ENCODE measurements at regions not wholly inside any gene's neighbourhood (a gene's known extent, or its start where the extent isn't known, plus 50 kb on each side); places are given as distances from the start of the nearest gene placed in this dataset.

DNA sequence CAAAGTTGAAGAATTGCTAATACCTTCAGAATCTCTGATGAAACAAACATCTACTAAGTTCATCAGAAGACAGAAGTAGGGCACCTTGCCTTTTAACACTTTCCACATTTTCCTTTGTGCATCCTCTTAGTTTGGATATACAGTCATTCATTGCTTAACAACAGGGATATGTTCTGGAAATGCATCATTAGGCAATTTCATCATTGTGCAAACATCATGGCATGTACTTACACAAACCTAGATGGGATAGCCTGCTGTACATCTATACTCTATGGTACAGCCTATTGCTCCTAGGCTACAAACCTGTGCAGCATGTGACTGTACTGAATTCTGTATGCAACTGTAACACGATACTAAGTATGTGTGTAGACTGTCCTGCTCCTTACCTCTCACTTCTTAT, 169.8 kb downstream of the SUCLA2 start:
- ATAC-seq (no peak), DNase-seq (ENCODE audit: low spot score) (no peak)

GRCh38 chr13:47829690-47830089, 171.4 kb downstream of the SUCLA2 start:
- ATAC-seq (no peak), DNase-seq (ENCODE audit: low spot score) (no peak)

- DNase-seq (ENCODE audit: low spot score) (no peak), ATAC-seq (peak; percentile 17)
Observed at GRCh38 chr13:47826471-47826870, 174.6 kb downstream of the SUCLA2 start.

GRCh38 chr13:47822036-47822435, 179.0 kb downstream of the SUCLA2 start:
- no peak for ATAC-seq

GRCh38 chr13:47816831-47817230, 184.2 kb downstream of the SUCLA2 start:
- no peak for ATAC-seq
- DNase-seq (ENCODE audit: low spot score) = no peak

More at GRCh38 chr13:47822036-47822435, 179.0 kb downstream of the SUCLA2 start:
- no peak for DNase-seq (ENCODE audit: low spot score)

- ATAC-seq = no peak
- DNase-seq (ENCODE audit: low spot score) = no peak
Observed at GRCh38 chr13:47813718-47814117, 187.4 kb downstream of the SUCLA2 start.

- DNase-seq (ENCODE audit: low spot score) (no peak), ATAC-seq (no peak)
Observed at GRCh38 chr13:47809411-47809810, 191.7 kb downstream of the SUCLA2 start.

DNA sequence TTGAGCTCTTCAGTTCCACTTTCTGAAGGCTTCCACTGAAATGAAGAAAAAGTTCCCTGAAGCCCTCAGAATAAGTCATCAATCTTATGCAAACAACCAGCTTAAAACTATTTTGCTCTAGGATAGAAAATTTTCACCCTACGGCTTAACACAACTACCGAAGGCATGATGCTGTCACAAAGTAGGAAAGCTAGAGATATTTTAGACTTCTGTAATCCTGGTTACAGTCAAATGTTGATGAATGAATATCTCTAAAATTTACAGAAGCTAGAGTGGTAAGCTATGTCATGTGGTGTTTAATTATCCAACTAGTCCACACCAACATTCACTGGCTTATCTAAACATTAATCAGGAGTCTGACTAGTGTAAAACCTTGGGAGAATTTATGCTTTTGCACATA, 197.9 kb downstream of the SUCLA2 start:
- DNase-seq (ENCODE audit: low spot score) (no peak), ATAC-seq (no peak)

- ATAC-seq (no peak), DNase-seq (ENCODE audit: low spot score) (no peak)
Observed at GRCh38 chr13:47801555-47801954, 199.5 kb downstream of the SUCLA2 start.

DNA sequence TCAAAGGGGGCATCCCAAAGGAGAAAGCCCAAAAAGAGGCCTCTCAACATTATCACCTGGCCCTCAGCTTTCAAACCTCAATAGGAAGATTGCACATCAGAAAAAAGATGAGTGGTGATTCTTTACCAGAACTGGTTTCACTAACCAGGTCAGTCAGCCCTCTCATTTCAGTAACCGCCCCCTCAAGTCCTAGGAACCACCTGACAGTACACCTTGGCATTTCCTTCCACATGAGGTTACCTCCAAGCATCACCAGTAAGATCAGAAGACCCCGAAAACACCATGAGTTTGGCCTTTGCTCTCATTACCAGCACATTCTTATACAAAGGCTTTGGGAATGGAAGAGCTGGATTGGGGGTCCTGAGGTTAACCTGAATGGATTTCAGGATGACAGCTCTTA, 200.5 kb downstream of the SUCLA2 start:
- no peak for ATAC-seq
- DNase-seq (ENCODE audit: low spot score) = no peak

- no peak for DNase-seq (ENCODE audit: low spot score)
Observed at GRCh38 chr13:47798906-47799305, 202.2 kb downstream of the SUCLA2 start.

DNA sequence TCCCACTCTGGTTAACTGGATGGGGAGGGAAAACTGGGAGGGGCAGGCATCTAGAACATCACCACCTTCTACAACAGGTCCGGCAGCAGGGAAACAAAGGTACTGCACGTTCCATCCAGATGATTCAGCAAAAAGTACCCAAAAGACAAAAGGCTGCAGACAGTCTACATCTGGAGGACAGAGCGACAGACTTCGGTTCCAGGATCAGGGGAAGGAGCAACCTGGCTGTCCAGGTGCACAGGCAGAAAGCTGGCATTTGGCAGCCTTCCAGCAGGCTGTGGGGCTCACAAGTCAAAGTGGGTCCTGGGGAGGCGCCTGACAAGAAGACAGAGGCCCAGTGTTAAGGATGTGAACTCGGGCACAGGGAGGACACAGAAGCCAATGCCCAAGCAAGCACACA, 202.9 kb downstream of the SUCLA2 start:
- DNase-seq (ENCODE audit: low spot score) = no peak

More at GRCh38 chr13:47798906-47799305, 202.2 kb downstream of the SUCLA2 start:
- ATAC-seq = peak; percentile 44

GRCh38 chr13:47796816-47797215, 204.3 kb downstream of the SUCLA2 start:
- DNase-seq (ENCODE audit: low spot score) (no peak), ATAC-seq (no peak)

More for the DNA sequence above, 202.9 kb downstream of the SUCLA2 start:
- no peak for ATAC-seq

DNA sequence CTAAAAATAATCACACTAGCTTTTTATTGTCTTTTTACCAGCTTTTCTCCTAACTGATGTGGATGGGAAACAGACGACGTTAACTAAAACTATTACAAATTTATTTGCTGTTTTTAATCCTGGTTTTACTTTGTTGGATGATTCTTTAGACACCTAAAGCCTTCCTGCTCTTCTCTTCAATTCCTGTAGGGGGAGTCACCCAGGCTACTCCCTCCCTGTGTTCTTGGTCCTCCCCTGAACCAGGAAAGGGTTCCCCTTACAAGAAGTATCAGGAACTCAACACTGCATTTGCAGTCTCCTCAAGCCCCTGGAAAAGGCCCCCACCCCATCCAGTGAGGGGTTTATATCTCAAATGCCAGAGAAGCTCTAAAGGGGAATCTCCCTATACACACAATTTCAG, 206.1 kb downstream of the SUCLA2 start:
- ATAC-seq = no peak
- no peak for DNase-seq (ENCODE audit: low spot score)

- DNase-seq (ENCODE audit: low spot score) (no peak), ATAC-seq (no peak)
Observed at GRCh38 chr13:47790755-47791154, 210.3 kb downstream of the SUCLA2 start.

DNA sequence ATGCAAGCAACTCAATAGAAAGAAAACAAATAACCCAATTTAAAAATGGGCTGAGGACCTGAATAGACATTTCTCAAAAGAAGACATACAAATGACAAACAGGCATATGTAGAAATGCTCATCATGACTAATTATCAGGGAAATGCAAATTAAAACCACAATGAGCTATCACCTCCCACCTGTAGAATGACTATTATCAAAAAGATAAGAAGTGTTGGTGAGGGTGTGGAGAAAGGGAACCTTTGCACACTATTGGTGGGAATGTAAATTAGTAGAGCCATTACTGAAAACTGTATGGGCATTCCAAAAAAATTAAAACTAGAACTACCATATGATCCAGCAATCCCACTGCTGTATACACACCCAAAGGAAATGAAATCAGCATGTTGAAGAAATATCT, 212.2 kb downstream of the SUCLA2 start:
- no peak for DNase-seq (ENCODE audit: low spot score)
- no peak for ATAC-seq

DNA sequence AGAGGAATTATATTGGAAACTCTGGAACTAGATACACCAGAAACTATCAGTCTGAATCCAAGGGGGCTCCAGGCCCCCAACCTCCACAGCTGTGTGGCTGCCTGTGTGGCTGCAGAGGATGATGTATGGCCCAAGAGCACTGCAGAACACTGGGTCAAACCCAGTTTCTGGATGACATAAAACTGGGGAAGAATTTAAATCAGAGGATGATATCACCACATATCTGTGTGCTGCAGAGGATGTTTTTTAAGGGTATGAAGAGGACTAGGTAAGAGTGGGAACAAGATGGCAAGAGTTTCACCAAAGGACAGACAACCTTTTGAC, 226.4 kb downstream of the SUCLA2 start:
- ATAC-seq (no peak), DNase-seq (ENCODE audit: low spot score) (no peak)

DNA sequence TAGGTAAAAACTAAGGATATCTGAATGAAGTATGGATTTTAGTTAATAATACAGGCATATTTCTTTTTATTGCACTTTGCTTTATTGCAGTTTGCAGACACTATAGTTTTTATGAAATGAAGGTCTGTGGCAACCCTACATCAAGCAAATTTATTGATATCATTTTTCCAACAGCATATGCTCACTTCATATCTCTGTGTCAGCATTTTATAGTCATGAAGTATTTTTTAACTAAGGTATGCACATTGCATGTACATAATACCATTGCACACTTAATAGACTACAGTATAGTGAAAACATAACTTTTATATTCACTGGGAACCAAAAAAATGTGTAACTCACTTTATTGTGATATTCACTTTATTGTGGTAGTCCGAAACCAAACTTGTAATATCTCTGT, 236.3 kb downstream of the SUCLA2 start:
- no peak for DNase-seq (ENCODE audit: low spot score)
- no peak for ATAC-seq

DNA sequence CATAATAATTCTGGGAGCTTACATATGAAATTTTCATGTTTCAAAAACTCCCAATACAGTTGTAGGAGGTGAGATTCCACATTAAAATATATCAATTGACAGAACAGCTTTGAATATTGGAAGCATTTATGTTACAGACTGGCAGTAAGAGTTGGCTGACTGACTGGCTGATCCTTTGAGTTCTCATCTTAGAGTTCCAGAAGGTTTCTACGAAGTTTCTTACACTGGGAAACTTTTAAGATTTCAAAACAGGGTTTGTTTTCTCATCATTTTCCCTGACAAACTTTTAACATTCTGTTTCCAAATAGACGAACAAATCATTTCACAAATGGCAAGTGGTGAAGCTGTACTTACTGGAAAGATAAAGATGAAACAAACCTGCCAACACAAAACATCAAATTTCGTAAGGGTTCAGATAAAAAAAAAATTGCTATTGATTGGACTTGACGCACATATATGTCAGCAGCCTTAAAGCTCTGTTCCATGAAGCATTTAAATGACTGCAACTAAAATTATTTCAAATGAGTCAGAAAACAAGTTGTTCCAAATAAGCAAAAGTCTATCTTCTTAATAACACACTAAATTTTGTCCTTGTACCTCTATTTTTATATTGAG, 243.5 kb downstream of the SUCLA2 start:
- no peak for ATAC-seq

GRCh38 chr13:47747901-47748300, 253.2 kb downstream of the SUCLA2 start:
- DNase-seq (ENCODE audit: low spot score) (no peak), ATAC-seq (no peak)

More for the DNA sequence above, 243.5 kb downstream of the SUCLA2 start:
- no peak for DNase-seq (ENCODE audit: low spot score)

DNA sequence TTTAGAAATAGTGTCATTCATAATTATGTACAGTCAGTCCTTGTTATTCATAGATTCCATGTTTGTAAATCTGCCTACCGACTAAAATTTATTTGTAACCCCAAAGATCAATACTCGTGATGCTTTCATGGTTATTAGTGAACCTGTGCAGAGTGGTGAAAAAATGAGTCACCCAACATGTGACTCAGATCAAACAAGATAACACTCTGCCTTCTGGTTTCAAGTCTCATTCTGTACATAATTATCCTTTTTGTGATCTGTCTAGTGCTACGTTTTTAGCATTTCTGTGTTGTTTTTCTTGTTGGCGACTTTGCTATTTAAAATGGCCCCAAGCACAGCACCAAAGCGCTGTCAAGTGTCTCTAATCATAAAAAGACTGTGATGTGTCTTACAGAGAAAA, 274.7 kb downstream of the SUCLA2 start:
- no peak for ATAC-seq

GRCh38 chr13:47723898-47724297, 277.2 kb downstream of the SUCLA2 start:
- DNase-seq (ENCODE audit: low spot score) = no peak
- ATAC-seq = no peak

More for the DNA sequence above, 274.7 kb downstream of the SUCLA2 start:
- DNase-seq (ENCODE audit: low spot score) = no peak

DNA sequence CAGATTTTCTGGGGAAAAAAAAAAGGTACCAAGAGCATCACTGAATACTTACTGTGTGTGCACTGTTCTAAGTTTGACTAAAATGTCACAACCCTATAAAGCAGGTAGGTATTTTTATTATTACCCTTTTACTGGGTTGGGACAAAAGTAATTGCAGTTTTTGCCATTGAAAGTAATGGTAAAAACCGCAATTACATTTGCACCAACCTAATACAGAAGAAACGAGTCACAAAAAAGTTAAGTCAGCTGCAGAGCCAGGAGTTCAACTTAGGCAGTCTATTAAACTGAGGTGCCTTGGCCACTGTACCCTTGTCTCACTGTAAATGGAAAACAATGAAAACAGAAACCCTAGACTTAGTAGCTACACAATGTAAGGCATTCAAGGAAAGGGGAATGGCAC, 281.9 kb downstream of the SUCLA2 start:
- ATAC-seq (no peak), DNase-seq (ENCODE audit: low spot score) (no peak)
